ENCODE measurements at regions not wholly inside any gene's neighbourhood (a gene's known extent, or its start where the extent isn't known, plus 50 kb on each side); places are given as distances from the start of the nearest gene placed in this dataset.

- TF ChIP-seq CTCF (IDR thresholded peaks at IDR 0.05) = no peak
- TF ChIP-seq POLR2A (IDR thresholded peaks at IDR 0.05; ENCODE audit: low read length) = no peak
- no peak for TF ChIP-seq REST (IDR thresholded peaks at IDR 0.05)
- TF ChIP-seq RFX5 (IDR thresholded peaks at IDR 0.05) = no peak
- TF ChIP-seq MAX (IDR thresholded peaks at IDR 0.05) = no peak
- no peak for TF ChIP-seq TP53 (CRISPR knock-in tag; IDR thresholded peaks at IDR 0.05)
- no peak for TF ChIP-seq JUNB (IDR thresholded peaks at IDR 0.05)
- TF ChIP-seq E2F6 (IDR thresholded peaks at IDR 0.05; ENCODE audit: borderline replicate concordance, low read depth) = no peak
- no peak for TF ChIP-seq JUN (IDR thresholded peaks at IDR 0.05)
- no peak for TF ChIP-seq KDM5A (IDR thresholded peaks at IDR 0.05)
- no peak for TF ChIP-seq ESRRA (IDR thresholded peaks at IDR 0.05; ENCODE audit: borderline replicate concordance, low read length)
- no peak for TF ChIP-seq CHD4 (IDR thresholded peaks at IDR 0.05; ENCODE audit: borderline replicate concordance)
Observed at GRCh38 chr2:175553910-175554309, 372.4 kb upstream of the ATP5MC3 start.
